Liver (tissue), 7 donors: ENCODE measurements at regions not wholly inside any gene's neighbourhood (a gene's known extent, or its start where the extent isn't known, plus 50 kb on each side); places are given as distances from the start of the nearest gene placed in this dataset.

ENCODE experiments used
- DNase-seq: peaks from one replicate; pipeline ENCODE4 v3.0.0-alpha.2; 2017; ENCODE audit warnings: low spot score
- H3K27ac ChIP-seq, 2 donors: one replicate each; pipeline ENCODE4 v1.7.0; 2013; ENCODE audit warnings: inconsistent platforms in 2 of 2, low read length in 2 of 2, control low read depth in 1 of 2, low read depth in 1 of 2, mild to moderate bottlenecking in 1 of 2
- H3K27me3 ChIP-seq, 4 donors: one replicate each; pipeline versions ENCODE4 v1.6.1 to v1.7.0; 2013; ENCODE audit warnings: low read length in 3 of 4, inconsistent platforms in 1 of 4, mild to moderate bottlenecking in 1 of 4, moderate library complexity in 1 of 4; ENCODE audit not compliant: control insufficient read depth in 4 of 4, insufficient read depth in 4 of 4
- H3K36me3 ChIP-seq, 4 donors: one replicate each; pipeline versions ENCODE4 v1.6.1 to v1.7.0; 2013; ENCODE audit warnings: low read length in 3 of 4, mild to moderate bottlenecking in 3 of 4, low read depth in 1 of 4, moderate library complexity in 1 of 4; ENCODE audit not compliant: control insufficient read depth in 4 of 4, insufficient read depth in 3 of 4
- H3K4me1 ChIP-seq, 4 donors: one replicate each; pipeline versions ENCODE4 v1.6.1 to v1.7.0; 2013; ENCODE audit warnings: low read length in 3 of 4, mild to moderate bottlenecking in 3 of 4, moderate library complexity in 1 of 4; ENCODE audit not compliant: control insufficient read depth in 4 of 4, insufficient read depth in 4 of 4
- H3K4me3 ChIP-seq, 3 donors: one replicate each; pipeline versions ENCODE4 v1.6.1 to v1.7.0; 2013; ENCODE audit warnings: low read length in 3 of 3, control low read depth in 1 of 3, low read depth in 1 of 3, mild to moderate bottlenecking in 1 of 3
- H3K9ac ChIP-seq, 2 donors: one replicate each; pipeline ENCODE4 v1.7.0; 2013; ENCODE audit warnings: low read length in 2 of 2, mild to moderate bottlenecking in 2 of 2, moderate library complexity in 2 of 2, control low read depth in 1 of 2, low read depth in 1 of 2
- H3K9me3 ChIP-seq, 4 donors: one replicate each; pipeline versions ENCODE4 v1.6.1 to v1.7.0; 2013; ENCODE audit warnings: low read length in 3 of 4; ENCODE audit not compliant: control insufficient read depth in 4 of 4
- EGR1 ChIP-seq, 2 donors: IDR thresholded peaks; 2 replicates each; pipeline ENCODE4 v1.6.1; 2016 to 2018; ENCODE audit warnings: antibody characterized with exemption in 2 of 2, low read depth in 2 of 2
- FOXA1 ChIP-seq: IDR thresholded peaks from 2 replicates; pipeline ENCODE4 v1.6.1; 2016; ENCODE audit warnings: antibody characterized with exemption
- FOXA2 ChIP-seq: IDR thresholded peaks from 2 replicates; pipeline ENCODE4 v1.6.1; 2016; ENCODE audit warnings: antibody characterized with exemption
- GABPA ChIP-seq, 2 donors: IDR thresholded peaks in 1 of 2; conservative IDR thresholded peaks in 1 of 2; 2 replicates each; pipeline ENCODE4 v1.6.1; 2016; ENCODE audit warnings: antibody characterized with exemption in 2 of 2, mild to moderate bottlenecking in 1 of 2, moderate library complexity in 1 of 2
- HNF4A ChIP-seq, 2 donors: conservative IDR thresholded peaks; 2 replicates each; pipeline ENCODE4 v1.6.1; 2016; ENCODE audit warnings: antibody characterized with exemption in 2 of 2, mild to moderate bottlenecking in 2 of 2
- HNF4G ChIP-seq: IDR thresholded peaks from 2 replicates; pipeline ENCODE4 v1.6.1; 2016; ENCODE audit warnings: antibody characterized with exemption
- JUND ChIP-seq, 2 donors: IDR thresholded peaks; 2 replicates each; pipeline ENCODE4 v1.6.1; 2016; ENCODE audit warnings: antibody characterized with exemption in 2 of 2
- NR2F2 ChIP-seq: IDR thresholded peaks from 2 replicates; pipeline ENCODE4 v1.6.1; 2016; ENCODE audit warnings: antibody characterized with exemption
- RAD21 ChIP-seq, 2 donors: IDR thresholded peaks; 2 replicates each; pipeline ENCODE4 v1.6.1; 2016; ENCODE audit warnings: antibody characterized with exemption in 2 of 2, mild to moderate bottlenecking in 2 of 2
- RXRA ChIP-seq, 2 donors: IDR thresholded peaks; 2 replicates each; pipeline ENCODE4 v1.6.1; 2017 to 2018; ENCODE audit warnings: antibody characterized with exemption in 2 of 2, mild to moderate bottlenecking in 1 of 2
- SP1 ChIP-seq: IDR thresholded peaks from 2 replicates; pipeline ENCODE4 v1.6.1; 2018; ENCODE audit warnings: antibody characterized with exemption, mild to moderate bottlenecking
- TAF1 ChIP-seq: conservative IDR thresholded peaks from 2 replicates; pipeline ENCODE4 v1.6.1; 2016; ENCODE audit warnings: antibody characterized with exemption, mild to moderate bottlenecking
- YY1 ChIP-seq: IDR thresholded peaks from 2 replicates; pipeline ENCODE4 v1.6.1; 2016; ENCODE audit warnings: antibody characterized with exemption, mild to moderate bottlenecking
- WGBS: extraction: QIAGEN DNeasy Blood & Tissue Kit; methylation state at CpG from one replicate; pipeline ENCODE4 v1.1.7; 2013; 5-methylcytosine and 5-hydroxymethylcytosine counted together
- TF ChIP-seq, protein P1 (sequence below): IDR thresholded peaks from 2 replicates; pipeline ENCODE4 v1.6.1; 2016; ENCODE audit warnings: antibody characterized with exemption
- TF ChIP-seq, protein P2 (sequence below): IDR thresholded peaks from 2 replicates; pipeline ENCODE4 v1.6.1; 2016; ENCODE audit warnings: antibody characterized with exemption
- TF ChIP-seq, protein P3 (sequence below): IDR thresholded peaks from 2 replicates; pipeline ENCODE4 v1.6.1; 2016; ENCODE audit warnings: antibody characterized with exemption
- donor health status: healthy.
- donor health status: healthy.
- donor health status: healthy.
- donor health status: healthy.

DNA sequence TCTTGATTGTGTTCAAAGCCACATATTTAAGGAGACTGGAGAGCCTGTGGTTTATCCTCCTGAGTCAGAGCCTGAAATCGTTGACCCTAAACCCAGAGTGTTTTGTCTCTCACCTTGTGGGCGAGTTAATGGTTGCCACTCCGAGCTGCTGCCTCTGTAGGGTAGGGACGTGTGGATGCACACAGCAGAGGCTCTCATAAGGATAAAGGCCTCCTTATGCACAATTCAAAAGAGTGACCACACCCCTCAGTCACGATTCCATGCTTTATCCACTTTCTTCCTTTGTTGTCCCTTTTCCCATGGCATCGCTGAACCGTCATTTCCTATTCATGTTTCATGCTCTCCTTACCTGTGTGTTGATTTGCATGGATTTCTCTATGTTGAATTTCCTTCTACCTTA is 805.0 kb upstream of the RBFOX1 start:
- Histone ChIP-seq H3K4me3 (no peak overlapping the region), H3K27me3 (no peaks in the 10 kb centered on the region), H3K4me1 (no peaks in the 10 kb centered on the region), H3K27ac (no peak overlapping the region), H3K9ac (no peak overlapping the region), H3K9me3 (no peaks in the 10 kb centered on the region), H3K36me3 (no peaks in the 10 kb centered on the region)
- 65% methylated on average over 7 of the region's 7 CpGs for WGBS
- TF ChIP-seq GABPA (IDR thresholded peaks at IDR 0.05 in 1 of 2, conservative IDR thresholded peaks at IDR 0.05 in 1 of 2) (no peak), RXRA (IDR thresholded peaks at IDR 0.05) (no peak), TAF1 (no peak), HNF4G (no peak), JUND (IDR thresholded peaks at IDR 0.05) (no peak), FOXA2 (no peak), NR2F2 (no peak), SP1 (no peak), EGR1 (IDR thresholded peaks at IDR 0.05; ENCODE audit: low read depth in 2 of 2) (no peak)
- TF ChIP-seq, protein P1, sequence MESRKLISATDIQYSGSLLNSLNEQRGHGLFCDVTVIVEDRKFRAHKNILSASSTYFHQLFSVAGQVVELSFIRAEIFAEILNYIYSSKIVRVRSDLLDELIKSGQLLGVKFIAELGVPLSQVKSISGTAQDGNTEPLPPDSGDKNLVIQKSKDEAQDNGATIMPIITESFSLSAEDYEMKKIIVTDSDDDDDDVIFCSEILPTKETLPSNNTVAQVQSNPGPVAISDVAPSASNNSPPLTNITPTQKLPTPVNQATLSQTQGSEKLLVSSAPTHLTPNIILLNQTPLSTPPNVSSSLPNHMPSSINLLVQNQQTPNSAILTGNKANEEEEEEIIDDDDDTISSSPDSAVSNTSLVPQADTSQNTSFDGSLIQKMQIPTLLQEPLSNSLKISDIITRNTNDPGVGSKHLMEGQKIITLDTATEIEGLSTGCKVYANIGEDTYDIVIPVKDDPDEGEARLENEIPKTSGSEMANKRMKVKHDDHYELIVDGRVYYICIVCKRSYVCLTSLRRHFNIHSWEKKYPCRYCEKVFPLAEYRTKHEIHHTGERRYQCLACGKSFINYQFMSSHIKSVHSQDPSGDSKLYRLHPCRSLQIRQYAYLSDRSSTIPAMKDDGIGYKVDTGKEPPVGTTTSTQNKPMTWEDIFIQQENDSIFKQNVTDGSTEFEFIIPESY: no peak
- TF ChIP-seq, protein P2, sequence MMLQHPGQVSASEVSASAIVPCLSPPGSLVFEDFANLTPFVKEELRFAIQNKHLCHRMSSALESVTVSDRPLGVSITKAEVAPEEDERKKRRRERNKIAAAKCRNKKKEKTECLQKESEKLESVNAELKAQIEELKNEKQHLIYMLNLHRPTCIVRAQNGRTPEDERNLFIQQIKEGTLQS: no peak
- DNase-seq: no peak

DNA sequence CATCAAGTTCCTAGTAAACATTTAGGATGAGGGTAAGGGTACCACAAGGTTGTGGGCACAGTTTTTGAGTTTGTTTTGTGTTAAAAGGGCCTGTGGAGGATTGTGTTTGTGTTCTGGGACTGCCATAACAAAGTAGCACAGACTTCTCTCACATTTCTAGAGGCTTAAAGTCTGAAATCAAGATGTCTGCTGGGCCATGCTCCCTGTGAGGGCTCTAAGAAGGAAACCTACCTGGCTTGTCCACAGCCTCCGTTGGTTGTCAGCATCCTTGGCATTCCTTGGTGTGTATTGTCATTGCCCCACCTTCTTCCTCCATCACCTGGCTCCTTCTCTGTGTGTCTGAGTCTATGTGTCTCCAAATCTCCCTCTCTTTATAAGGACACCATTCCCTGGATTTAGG is 808.1 kb upstream of the RBFOX1 start:
- DNase-seq: no peak
- Histone ChIP-seq H3K9ac (no peak overlapping the region), H3K4me1 (no peaks in the 10 kb centered on the region), H3K27me3 (no peaks in the 10 kb centered on the region), H3K9me3 (no peaks in the 10 kb centered on the region), H3K4me3 (no peak overlapping the region), H3K36me3 (no peaks in the 10 kb centered on the region), H3K27ac (no peak overlapping the region)
- TF ChIP-seq FOXA2 (no peak), YY1 (no peak), RXRA (IDR thresholded peaks at IDR 0.05) (no peak), FOXA1 (no peak), SP1 (no peak), HNF4A (conservative IDR thresholded peaks at IDR 0.05) (no peak), JUND (IDR thresholded peaks at IDR 0.05) (no peak)
- WGBS: 40% methylated on average over 1 of the region's 1 CpG

DNA sequence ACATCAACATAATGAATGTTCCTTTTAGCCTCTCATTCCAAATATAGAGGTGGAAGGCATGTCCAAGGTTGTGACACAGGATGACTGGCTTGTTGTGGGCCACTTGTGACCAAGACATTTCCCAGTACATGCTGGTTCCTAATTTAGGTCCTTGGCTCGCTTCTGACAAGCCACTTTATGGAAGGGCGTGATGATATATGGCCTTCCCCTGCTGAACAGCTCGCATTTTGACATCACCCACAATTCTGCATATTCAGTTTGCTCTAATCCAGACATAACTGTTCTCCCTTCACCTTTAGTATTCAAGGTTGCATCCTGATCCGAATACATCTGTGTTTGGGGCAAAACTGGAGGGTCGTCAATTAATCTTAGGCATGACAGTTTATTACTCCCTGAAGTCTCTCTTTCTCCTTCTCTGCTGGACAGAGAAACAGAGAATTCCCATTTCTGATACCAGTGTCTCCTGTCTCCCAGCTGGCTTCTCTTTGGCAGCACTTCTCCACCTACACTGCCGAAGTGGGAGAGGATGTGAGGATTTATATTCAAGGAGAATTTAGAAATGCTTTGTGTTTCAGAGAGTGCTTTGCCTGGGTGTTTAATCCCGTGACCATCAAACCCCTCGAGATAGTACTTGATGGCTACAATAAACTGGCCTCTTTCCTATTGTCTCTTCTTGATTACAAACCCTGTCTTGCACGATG is 815.5 kb upstream of the RBFOX1 start:
- Histone ChIP-seq H3K9ac (no peak overlapping the region), H3K9me3 (no peaks in the 10 kb centered on the region), H3K27ac (no peak overlapping the region), H3K27me3 (no peaks in the 10 kb centered on the region), H3K4me3 (no peak overlapping the region), H3K4me1 (no peaks in the 10 kb centered on the region), H3K36me3 (no peaks in the 10 kb centered on the region)
- no peak for DNase-seq
- WGBS: 66% methylated on average over 9 of the region's 9 CpGs
- TF ChIP-seq TAF1 (no peak), GABPA (IDR thresholded peaks at IDR 0.05 in 1 of 2, conservative IDR thresholded peaks at IDR 0.05 in 1 of 2) (no peak), RAD21 (IDR thresholded peaks at IDR 0.05) (no peak), HNF4A (conservative IDR thresholded peaks at IDR 0.05) (no peak), JUND (IDR thresholded peaks at IDR 0.05) (no peak), HNF4G (no peak), RXRA (IDR thresholded peaks at IDR 0.05) (no peak)
- TF ChIP-seq, protein P3, sequence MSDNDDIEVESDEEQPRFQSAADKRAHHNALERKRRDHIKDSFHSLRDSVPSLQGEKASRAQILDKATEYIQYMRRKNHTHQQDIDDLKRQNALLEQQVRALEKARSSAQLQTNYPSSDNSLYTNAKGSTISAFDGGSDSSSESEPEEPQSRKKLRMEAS: no peak
- TF ChIP-seq, protein P2: no peak
- TF ChIP-seq, protein P1: no peak
